HEK293T (cell line): ENCODE measurements at regions not wholly inside any gene's neighbourhood (a gene's known extent, or its start where the extent isn't known, plus 50 kb on each side); places are given as distances from the start of the nearest gene placed in this dataset.

Source experiments
- CTCF ChIA-PET: fragments of 350-600 bp; formaldehyde crosslinking; extraction: SDS; loops from one replicate; lab custom pipeline; 2021; ENCODE audit warnings: antibody characterized with exemption, inconsistent platforms; lab: Yijun Ruan, JAX
- POLR2A ChIA-PET: fragments of 350-600 bp; formaldehyde crosslinking; extraction: SDS; loops from one replicate; lab custom pipeline; 2020; ENCODE audit warnings: antibody characterized with exemption, inconsistent platforms; lab: Yijun Ruan, JAX
- DNase-seq: peaks from one replicate; pipeline ENCODE4 v3.0.0; 2012; ENCODE audit warnings: mixed read lengths; ENCODE audit errors: extremely low spot score
- ARNT ChIP-seq: fragments of 450-650 bp; IDR thresholded peaks from 2 replicates; pipeline ENCODE4 v1.6.1; 2017; ENCODE audit warnings: mild to moderate bottlenecking
- BHLHE40 ChIP-seq: fragments of 450-650 bp; IDR thresholded peaks from 2 replicates; pipeline ENCODE4 v1.6.1; 2016; ENCODE audit warnings: mild to moderate bottlenecking, moderate library complexity, borderline replicate concordance
- CTBP1 ChIP-seq: fragments of 450-650 bp; IDR thresholded peaks from 2 replicates; pipeline ENCODE4 v1.6.1; 2016; ENCODE audit warnings: borderline replicate concordance
- ELF4 ChIP-seq: fragments of 450-650 bp; IDR thresholded peaks from 2 replicates; pipeline ENCODE4 v1.6.1; 2017; ENCODE audit warnings: antibody characterized with exemption
- FOXA1 ChIP-seq: fragments of 450-650 bp; IDR thresholded peaks from 2 replicates; pipeline ENCODE4 v1.6.1; 2016; ENCODE audit warnings: mild to moderate bottlenecking
- FOXK2 ChIP-seq: fragments of 450-650 bp; IDR thresholded peaks from 2 replicates; pipeline ENCODE4 v1.6.1; 2016; ENCODE audit warnings: mild to moderate bottlenecking
- FOXM1 ChIP-seq: fragments of 450-650 bp; IDR thresholded peaks from 2 replicates; pipeline ENCODE4 v1.6.1; 2017; ENCODE audit warnings: mild to moderate bottlenecking, borderline replicate concordance
- HDGF ChIP-seq: fragments of 450-650 bp; IDR thresholded peaks from 2 replicates; pipeline ENCODE4 v1.6.1; 2017; ENCODE audit warnings: antibody characterized with exemption, borderline replicate concordance
- L3MBTL2 ChIP-seq: fragments of 450-650 bp; conservative IDR thresholded peaks from 2 replicates; pipeline ENCODE4 v1.6.1; 2016; ENCODE audit warnings: mild to moderate bottlenecking
- LEF1 ChIP-seq: fragments of 450-650 bp; IDR thresholded peaks from 2 replicates; pipeline ENCODE4 v1.6.1; 2017; ENCODE audit warnings: mild to moderate bottlenecking, borderline replicate concordance
- NFRKB ChIP-seq: fragments of 450-650 bp; IDR thresholded peaks from 2 replicates; pipeline ENCODE4 v1.6.1; 2016; ENCODE audit warnings: mild to moderate bottlenecking, moderate library complexity
- PKNOX1 ChIP-seq: fragments of 450-650 bp; IDR thresholded peaks from 2 replicates; pipeline ENCODE4 v1.6.1; 2016
- SP1 ChIP-seq: fragments of 450-650 bp; IDR thresholded peaks from 2 replicates; pipeline ENCODE4 v1.6.1; 2017
- SUZ12 ChIP-seq: fragments of 450-650 bp; IDR thresholded peaks from 2 replicates; pipeline ENCODE4 v1.6.1; 2016; ENCODE audit warnings: mild to moderate bottlenecking
- TARDBP ChIP-seq: fragments of 450-650 bp; IDR thresholded peaks from 2 replicates; pipeline ENCODE4 v1.6.1; 2016
- ZNF384 ChIP-seq: fragments of 450-650 bp; IDR thresholded peaks from 2 replicates; pipeline ENCODE4 v1.6.1; 2016

GRCh38 chr5:2602451-2603271 is 148.8 kb downstream of the IRX2 start:
- TF ChIP-seq NFRKB = no peak
- TF ChIP-seq FOXA1 = no peak
- TF ChIP-seq LEF1 = no peak
- no peak for TF ChIP-seq ARNT
- no peak for TF ChIP-seq HDGF
- no peak for TF ChIP-seq PKNOX1
- no peak for TF ChIP-seq BHLHE40
- TF ChIP-seq CTBP1 = no peak
- TF ChIP-seq TARDBP = no peak
- no peak for TF ChIP-seq SP1
- no peak for TF ChIP-seq ELF4
- TF ChIP-seq SUZ12 = no peak
- no peak for TF ChIP-seq FOXM1
- no peak for TF ChIP-seq FOXK2
- no peak for TF ChIP-seq L3MBTL2
- no peak for TF ChIP-seq ZNF384
- DNase-seq = no peak
- POLR2A ChIA-PET = no interaction called here
- CTCF ChIA-PET = no interaction called here

GRCh38 chr5:2598503-2598902 is 153.0 kb downstream of the IRX2 start:
- ChIA-PET POLR2A (no interaction called here), CTCF (no interaction called here)
- DNase-seq = no peak
- TF ChIP-seq ARNT = no peak
- no peak for TF ChIP-seq LEF1
- TF ChIP-seq TARDBP = no peak
- TF ChIP-seq NFRKB = no peak
- TF ChIP-seq CTBP1 = no peak
- no peak for TF ChIP-seq BHLHE40
- no peak for TF ChIP-seq HDGF
- no peak for TF ChIP-seq SUZ12
- TF ChIP-seq ZNF384 = no peak
- TF ChIP-seq FOXM1 = no peak
- TF ChIP-seq FOXK2 = no peak

GRCh38 chr5:2594701-2595100 is 156.8 kb downstream of the IRX2 start:
- TF ChIP-seq FOXA1 (no peak), ZNF384 (no peak), LEF1 (no peak), L3MBTL2 (no peak), TARDBP (no peak)
- CTCF ChIA-PET = no interaction called here
- no peak for DNase-seq
- POLR2A ChIA-PET = no interaction called here

GRCh38 chr5:2592766-2593165 is 158.7 kb downstream of the IRX2 start:
- no peak for TF ChIP-seq TARDBP
- no peak for TF ChIP-seq PKNOX1
- no peak for TF ChIP-seq ARNT
- TF ChIP-seq HDGF = no peak
- no peak for TF ChIP-seq FOXK2
- no peak for TF ChIP-seq SUZ12
- no peak for TF ChIP-seq SP1
- TF ChIP-seq FOXA1 = no peak
- no peak for TF ChIP-seq CTBP1
- no peak for TF ChIP-seq ELF4
- TF ChIP-seq NFRKB = no peak
- no peak for TF ChIP-seq ZNF384
- no peak for TF ChIP-seq LEF1
- no peak for TF ChIP-seq L3MBTL2
- TF ChIP-seq FOXM1 = no peak
- no peak for TF ChIP-seq BHLHE40
- POLR2A ChIA-PET = no interaction called here
- CTCF ChIA-PET = no interaction called here
- no peak for DNase-seq

GRCh38 chr5:2591777-2592453 is 159.6 kb downstream of the IRX2 start:
- CTCF ChIA-PET = no interaction called here
- no peak for DNase-seq
- TF ChIP-seq SP1 (no peak), ELF4 (no peak), BHLHE40 (no peak), HDGF (no peak), NFRKB (no peak), FOXK2 (no peak), TARDBP (no peak), FOXA1 (no peak), PKNOX1 (no peak), FOXM1 (no peak), SUZ12 (no peak), L3MBTL2 (no peak), LEF1 (no peak), CTBP1 (no peak)
- POLR2A ChIA-PET = no interaction called here
